Inferior parietal cortex (tissue), 1 donor: ENCODE measurements at regions not wholly inside any gene's neighbourhood (a gene's known extent, or its start where the extent isn't known, plus 50 kb on each side); places are given as distances from the start of the nearest gene placed in this dataset.
"Not testable (repeated sequence)": the region's sequence is repeated elsewhere in the genome, so short reads cannot be mapped to it uniquely, and the experiment has no call there.

ENCODE experiments used
- DNase-seq: peaks from one replicate; pipeline ENCODE4 v3.0.0-alpha.2; 2016; ENCODE audit errors: extremely low spot score

DNA sequence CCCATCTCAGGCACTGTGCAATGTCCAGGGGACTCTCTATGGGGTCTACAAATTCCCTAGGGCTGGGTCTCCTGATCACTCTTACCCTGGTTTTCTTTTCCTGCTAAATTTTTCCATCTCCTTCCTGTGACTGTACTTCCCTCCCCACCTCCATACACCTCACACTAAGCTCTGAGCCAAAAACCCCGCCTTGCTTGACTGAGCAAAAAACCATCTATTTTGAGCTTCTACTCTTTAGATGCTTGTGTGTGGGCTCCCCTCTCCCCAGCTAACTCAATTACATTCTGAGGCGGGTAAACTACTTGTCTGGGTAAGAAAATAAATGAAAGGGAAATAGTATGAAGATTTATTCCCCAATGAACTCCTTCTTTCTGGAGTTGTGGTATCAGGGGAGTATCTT is 187.9 kb downstream of the PTPRU start:
- peak; percentile 34 for DNase-seq

DNA sequence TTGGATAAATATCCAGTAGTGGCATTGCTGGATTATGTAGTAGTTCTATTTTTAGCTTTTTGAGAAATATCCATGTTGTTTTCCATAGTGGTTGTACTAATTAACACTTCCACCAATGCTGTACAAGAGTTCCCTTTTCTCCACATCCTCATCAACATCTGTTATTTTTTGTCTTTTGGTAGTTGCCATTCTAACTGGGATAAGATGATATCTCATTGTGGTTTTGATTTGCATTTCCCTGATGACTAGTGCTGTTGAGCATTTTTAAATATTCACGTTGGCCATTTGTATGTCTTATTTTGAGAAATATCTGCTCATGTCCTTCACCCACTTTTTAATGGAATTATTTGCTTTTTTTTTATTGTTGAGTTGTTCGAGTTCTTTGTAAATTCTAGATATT is 183.9 kb downstream of the PTPRU start:
- no peak for DNase-seq

DNA sequence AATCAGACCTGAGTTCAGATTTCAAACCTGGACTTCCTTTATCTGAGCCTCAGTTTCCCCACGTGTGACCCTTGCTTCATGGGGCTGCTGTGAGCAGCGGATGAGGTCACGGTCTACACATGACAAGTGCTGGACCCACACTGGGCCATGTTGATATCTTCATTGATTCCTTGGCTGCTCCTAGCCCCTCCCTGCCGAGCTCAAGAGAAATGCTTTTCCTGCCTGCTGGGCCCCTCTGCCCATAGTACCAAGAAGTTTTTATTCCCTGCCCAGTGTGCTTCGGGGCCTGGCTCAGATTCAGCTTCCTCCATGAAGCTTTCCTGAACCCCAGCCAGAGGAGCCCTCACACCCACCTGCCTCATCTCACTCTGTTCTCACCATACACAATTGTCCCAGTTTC is 181.6 kb downstream of the PTPRU start:
- DNase-seq: no peak

DNA sequence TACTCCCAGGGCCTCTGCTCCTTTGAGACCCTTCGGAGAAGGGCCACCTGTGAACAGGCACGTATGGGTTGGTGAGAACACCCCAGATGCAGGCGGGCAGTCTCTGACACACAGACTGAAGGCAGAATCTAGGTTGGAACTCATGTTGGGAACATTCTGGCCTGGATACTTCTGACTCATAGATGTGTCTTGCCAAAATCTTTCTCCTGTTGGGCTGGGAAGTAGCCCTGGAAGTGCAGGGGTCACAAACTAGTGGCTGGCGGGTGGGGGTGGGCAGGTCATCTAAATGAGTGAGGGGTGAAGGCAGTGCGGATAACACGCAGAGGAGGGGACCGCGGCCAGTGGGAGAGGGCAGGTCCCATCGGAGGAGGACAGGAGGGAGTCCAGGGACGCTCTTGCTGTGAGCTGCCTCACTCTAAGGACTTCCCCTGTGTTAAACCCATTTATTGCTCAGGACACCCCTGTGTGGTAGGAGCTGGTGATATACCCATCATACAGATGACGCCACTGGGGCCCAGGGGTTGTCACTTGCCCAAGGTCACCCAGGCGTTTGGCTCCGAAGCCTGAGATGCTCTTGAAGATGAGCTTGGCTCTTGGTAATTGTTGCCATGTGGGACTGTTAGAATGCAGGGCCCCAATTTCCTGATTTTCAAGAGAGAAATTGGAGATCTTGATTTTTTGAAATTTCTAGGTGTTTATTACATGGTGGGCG is 181.0 kb downstream of the PTPRU start:
- DNase-seq: peak; percentile 18

DNA sequence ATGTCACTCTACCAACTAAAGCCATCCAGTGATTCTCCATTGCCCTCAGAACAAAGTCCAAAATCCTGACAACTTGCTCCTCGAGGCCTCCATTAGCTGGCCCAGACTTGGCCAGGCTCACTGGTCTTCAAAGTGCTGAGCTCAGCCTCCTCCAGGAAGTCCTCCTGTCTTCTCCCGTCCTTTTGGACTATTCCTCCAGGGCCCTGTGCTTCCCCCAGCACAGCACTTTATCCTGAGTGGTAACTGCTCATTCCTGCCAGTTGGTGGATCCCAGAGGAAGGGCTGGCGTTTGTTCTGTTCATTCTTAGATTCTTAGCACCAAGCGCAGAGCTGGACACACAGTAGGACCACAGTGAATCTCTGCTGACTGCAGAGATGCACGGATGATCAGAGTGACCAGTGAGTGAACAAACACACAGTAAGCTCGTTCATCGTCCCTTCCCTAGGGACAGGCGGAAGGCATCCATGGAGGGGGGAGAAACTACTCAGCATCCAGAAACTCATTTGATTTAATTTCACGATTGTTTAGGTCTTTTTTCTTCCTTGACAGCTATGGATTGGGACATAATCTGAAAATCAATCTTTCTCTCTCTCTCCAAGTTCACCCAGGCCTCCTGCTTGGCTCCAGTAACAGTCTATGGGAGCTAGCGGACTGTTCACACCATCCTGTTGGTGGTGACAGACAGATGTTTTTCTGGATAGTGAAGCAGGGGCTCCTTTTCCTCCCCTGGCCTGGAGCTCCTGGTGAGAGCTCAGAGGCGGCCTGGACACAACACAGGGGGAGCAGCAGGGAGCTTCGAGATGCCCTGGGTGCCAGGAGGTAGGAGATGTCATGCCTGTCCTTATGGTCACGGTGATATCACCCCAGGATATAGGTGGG is 180.2 kb downstream of the PTPRU start:
- no peak for DNase-seq

DNA sequence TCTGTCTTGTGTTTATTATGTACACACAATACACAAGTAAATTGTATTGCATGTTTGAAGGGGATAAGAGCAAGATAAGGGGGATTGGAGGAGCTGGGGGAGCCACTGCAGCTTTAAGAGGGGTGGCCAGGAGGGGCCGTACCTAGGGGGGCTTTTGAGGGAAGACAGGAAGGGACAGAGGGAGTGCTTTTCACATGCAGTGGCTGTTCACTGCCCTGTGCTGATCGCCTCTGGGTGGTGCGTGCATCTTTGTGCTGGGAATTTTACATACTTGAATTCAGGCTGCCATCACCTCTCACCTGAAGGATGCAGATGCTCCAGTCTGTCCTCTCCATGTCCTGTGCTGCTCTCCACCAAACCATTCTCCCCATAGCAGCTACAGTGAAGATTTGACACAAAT is 179.5 kb downstream of the PTPRU start:
- DNase-seq: no peak

DNA sequence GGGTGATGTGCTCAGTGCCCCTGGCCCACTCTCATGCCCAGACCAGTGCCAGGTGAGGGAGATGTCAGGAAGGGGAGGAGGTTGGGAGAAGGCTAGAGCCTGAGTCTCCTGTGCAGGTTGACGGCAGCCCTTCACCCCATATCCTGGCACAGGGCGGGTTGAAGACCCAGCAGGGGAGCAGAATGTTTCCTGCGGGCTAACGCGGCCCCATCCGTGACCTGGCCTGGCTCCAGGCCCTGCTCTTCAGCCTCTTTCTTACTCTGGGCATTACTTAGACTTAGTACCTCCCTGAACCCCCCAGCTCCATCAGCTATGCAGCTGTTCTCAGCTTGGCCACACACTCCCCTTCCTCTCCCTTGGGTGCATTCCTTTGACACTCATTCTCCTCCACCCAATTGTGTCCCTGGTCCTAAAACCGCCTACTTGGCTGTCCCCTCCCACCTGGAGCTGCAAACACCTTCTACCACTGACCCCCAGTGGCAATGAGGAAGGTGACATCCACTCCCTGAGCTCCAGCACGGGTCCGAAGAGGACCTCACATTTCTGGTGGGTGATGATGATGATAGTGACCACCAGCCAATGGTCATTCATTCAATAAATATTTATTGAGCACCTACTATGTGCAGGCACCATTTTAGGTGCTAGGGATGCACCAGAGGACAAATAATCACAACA is 179.0 kb downstream of the PTPRU start:
- no peak for DNase-seq

DNA sequence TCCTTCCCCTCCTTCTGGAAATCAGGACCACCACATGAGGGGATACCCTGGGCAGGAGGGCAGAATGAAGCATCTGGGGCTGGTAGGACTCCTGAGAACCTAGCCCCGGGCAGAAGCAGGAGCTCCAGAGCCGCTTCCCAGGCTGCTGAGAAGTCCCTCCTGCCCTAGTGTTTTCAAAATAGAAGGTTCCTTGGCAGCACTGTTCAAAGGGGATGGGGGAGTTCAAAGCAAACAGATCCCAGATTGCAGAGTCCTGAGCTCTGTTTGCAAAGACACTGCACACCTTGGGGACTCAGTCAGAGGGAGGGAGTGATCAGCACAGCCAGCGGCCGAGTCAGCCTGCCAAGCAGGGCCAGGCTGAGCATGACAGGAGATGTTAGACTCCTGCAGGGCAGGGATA is 177.8 kb downstream of the PTPRU start:
- no peak for DNase-seq

DNA sequence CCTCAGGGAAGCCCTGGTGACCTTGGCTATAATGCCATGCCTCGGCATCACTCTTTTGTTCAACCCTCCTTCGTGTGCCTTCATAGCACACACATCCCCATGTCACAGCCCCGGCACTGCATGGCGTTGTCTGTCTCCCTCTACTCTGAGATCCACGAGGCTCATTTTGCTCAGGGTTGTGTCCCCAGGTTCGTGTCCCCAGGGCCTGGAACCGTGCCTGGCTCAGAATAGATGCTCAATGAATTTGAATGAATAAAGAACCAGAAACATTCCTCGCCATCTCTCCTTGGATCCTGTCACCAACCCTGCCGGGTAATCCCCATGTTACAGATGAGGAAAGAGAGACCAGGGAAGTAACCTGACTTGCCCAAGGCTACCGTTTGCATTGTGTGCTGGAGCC is 177.3 kb downstream of the PTPRU start:
- DNase-seq: no peak

DNA sequence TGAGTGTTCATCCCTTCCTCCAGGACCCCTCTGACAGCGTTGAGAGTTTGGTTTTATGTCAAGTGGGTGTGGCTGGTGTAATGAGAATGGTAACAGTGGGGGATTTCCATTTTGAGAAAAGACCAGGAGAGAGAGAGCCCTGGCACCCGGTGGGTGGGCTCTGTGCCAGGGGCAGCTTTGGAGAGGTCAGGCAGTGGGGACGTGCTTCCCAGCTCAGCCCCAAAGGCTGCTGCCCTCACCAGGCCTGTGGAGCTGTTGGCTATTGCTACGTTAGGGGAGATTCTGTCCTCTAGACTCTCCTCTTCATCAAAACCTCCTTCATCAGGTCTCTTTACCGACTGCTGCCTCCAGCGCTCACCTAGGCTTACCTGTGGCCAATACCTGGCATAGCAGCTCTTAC is 176.3 kb downstream of the PTPRU start:
- no peak for DNase-seq

DNA sequence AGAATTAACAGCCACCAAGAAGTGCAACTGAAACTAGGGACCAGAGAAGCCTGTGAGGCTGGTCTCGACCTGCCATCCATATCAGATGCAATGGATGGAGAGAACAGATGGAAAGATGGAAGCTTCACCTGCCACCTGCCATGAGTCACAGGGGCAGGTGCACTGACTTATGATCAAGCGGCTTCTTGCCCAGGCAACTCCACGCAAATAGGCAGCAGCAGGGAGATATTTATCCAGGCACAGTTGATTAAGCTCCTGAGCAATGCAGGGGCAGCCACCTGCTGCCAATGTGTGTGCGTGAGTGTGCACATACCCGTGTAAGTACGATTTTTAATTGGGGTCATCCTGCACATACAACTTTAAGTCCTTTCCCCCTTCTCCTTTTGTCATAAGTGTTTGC is 174.2 kb downstream of the PTPRU start:
- no peak for DNase-seq

DNA sequence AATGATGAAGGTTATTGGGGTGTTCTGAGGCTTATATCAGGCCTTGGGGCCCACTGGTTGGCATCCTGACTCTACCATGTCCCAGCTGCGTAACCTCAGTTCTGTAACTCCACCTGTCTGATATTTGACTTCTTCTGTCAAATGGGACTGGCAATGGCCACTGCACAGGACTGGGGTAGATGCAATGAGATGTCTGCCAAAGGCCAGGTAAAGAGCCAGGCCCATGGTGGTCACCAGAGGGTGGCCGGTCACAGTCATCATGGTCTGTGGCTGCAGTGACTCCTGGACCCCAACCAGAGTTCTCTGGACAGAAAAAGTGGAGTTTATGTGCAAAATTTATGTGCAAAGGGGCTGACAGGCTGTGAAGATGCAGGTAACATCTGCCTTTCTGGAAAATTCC is 173.3 kb downstream of the PTPRU start:
- no peak for DNase-seq

DNA sequence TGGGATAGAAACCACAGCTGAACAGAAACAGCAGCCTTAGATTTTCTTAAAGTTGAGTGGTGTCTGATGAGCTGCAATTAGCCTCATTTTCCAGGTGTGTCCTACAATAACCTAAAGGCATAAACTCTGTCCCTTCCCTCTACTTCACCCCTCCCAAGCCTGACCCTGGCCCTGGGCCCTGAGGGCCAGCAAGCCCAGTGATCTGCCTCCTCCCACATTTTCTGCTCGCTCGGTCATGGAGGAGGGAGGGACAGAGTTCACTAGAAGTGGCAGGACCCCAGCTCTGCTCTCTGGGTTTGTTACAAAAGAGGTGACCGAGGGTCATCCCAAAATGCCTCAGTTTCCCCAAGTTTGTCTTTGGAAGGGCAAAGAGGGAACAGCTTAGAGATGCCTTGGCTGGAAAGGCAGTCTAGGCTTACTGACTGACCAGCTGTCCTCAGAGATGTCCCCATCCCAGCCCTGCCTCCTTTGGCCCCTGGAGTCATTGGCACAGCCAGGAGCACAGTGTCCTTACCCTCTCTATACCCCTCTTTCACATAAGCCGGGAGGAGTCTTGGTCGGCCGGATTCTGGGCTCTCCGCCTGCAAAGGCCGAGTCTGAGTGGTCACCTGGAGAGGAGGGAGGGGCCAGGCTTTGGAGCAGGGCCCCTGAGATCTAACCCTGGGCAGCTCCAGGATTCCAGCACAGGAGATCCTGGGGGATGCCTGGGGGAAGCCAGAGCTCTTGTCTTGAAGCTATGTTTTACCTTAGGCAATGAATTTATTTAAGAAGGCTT is 172.7 kb downstream of the PTPRU start:
- no peak for DNase-seq

DNA sequence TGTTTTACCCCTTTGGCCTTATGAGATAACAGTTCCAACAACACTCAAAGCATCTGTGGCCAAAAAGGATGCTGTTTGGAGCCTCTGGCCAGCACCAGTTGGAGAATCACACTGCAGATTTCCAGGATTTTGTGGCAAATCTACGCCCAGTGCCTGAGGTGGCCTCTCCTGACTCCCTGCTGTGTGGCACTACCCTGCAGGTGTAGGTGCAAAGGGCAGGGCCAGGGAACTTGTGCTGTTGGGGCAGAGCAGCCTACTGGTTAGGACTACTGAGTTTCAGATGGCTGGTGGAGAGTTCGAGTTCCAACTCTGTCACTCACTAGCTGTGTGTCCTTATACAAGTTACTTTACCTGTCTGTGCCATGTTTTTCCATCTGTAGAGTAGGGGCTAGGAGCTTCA is 170.5 kb downstream of the PTPRU start:
- DNase-seq: no peak

DNA sequence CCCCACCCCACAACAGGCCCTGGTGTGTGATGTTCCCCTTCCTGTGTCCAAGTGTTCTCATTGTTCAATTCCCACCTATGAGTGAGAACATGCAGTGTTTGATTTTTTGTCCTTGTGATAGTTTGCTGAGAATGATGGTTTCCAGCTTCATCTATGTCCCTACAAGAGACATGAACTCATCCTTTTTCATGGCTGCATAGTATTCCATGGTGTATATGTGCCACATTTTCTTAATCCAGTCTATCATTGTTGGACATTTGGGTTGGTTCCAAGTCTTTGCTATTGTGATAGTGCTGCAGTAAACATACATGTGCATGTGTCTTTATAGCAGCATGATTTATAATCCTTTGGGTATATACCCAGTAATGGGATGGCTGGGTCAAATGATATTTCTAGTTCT is 163.9 kb downstream of the PTPRU start:
- not testable (repeated sequence) for DNase-seq

DNA sequence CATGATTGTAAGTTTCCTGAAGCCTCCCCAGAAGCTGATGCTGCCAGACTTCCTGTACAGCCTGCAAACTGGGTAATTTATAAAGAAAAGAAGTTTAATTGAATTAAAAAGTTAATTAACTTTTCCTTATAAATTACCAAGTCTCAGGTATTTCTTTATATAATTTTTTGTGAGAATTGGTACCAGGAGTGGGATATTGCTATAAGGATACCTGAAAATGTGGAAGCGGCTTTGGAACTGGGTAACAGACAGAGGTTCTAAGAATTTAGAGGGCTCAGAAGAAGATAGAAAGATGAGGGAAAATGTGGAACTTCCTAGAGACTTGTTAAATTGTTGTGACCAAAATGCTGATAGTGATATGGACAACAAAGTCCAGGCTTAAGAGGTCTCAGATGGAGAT is 163.1 kb downstream of the PTPRU start:
- DNase-seq: no peak

DNA sequence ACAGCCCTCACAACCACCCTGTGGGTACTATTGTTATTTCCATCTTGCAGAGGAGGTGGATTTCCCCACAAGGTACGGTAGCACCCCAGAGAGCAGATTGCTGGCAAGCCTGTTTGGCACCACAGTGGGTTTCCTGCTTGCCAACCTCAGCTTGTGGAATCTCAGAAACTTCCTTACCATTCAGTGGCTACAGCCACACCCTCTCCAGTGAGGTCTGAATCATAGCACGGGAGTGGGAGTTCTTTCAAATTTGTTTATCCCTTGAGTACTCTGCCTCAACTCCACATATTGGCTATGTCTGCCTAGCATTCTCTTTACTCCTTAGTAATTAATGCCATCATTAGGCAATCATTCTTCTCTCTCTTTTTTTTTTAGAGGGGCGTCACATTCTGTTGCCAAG is 162.1 kb downstream of the PTPRU start:
- no peak for DNase-seq

DNA sequence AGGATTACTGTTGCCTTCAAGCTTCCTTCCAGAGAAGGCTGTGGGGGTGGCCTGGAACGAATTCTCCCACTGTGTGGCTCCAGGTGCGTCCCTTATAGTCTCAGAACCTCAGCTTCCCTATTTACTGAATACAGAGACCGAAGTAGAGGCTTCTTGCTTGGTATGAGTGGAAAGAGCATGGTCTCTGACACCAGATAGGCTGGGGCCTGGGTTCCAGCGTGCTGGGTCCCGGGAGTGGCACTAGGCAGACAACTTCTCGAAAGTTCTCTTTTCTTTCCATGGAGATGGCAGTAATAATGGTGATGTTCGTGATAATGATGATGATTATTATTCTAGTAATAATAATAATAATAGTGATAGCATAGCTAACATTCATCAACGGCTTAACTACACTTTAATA is 161.7 kb downstream of the PTPRU start:
- DNase-seq: no peak

DNA sequence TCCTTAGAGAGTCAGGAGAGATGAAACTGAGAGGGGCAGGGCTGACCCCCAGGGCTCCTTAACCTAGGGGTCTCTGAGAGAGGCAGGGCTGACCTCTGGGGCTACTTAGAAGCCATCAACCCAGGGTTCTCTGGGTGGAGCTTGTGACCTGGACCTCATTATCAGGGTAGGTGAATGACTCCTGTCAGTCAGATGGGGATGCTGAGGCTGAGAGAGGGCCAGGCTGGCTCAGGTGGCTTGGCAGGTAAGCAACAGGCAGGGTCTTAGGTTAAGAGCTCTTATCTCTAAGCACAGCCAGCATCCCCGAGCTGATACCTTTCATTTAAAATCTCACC is 160.9 kb downstream of the PTPRU start:
- no peak for DNase-seq

DNA sequence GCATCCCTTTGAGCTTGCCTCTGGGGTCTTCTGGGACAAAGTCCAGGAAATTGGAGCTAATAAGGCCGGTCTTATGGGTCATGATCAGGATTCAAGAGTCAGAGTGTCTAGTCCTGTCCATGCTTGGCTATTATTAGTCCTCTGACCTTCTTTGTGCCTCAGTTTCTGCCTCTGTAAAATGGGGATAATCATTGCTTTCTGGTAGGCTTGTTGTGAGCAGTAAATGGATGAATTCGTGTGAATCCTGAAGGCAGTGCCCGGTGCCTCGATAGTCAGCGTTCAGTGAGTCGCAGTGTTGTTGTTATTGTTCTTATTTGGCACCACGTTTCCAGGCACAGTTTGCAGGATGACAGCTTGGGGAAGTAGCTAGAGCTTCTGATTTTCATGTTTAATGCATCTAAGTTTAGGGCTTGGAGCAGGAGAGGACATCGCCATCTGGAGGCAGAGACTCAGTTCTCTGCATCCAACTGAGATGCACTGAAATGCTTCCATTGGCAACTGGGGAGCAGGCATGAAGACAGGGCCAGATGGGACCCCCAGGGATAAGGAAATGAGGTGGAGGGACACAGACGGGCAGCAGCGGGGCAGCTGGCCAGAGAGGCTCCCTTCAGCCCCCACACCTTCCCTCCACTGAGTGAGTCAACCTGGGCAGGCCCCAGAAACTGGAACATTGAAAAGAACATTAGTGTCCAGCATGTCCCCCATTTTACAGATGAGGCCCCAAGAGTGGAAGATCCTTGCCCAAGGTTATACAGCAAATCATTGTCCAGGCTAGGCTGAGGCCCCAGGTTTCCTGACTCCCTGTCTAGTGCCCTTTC is 160.3 kb downstream of the PTPRU start:
- peak; percentile 20 for DNase-seq

DNA sequence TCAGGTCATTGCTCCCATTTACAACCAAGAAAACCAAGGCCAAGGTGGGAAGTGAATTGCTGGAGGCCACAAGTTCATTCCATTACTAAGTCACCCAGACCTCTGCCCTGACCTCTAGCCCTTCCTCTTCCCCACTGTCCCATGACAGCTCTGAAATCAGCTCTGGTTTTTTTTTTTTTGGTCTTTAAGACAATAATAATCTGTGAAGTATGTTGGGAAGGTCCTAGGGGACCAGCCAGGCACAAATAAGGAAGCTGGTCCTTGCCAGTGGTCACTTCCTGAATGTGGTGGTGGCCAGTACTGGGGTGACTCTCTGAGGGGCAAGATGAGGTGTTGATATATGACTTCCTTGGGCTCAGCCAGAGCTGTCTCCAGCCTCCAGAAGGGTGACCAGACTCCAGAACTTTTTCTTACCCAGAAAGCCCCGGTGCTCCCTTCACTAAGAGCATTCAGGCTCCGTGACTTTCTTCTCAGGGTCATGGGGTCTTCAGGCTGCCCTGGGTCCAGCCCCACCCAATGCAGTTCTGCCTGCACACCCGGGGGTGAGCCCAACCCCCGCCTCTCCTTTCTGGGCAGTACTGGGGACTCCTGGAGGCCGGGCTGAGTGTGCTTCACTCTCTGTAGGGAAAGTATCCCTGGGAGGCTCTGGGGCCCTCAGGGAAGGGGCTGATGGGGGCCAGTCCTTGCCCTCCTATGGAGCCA is 159.6 kb downstream of the PTPRU start:
- no peak for DNase-seq
